ENCODE measurements at regions not wholly inside any gene's neighbourhood (a gene's known extent, or its start where the extent isn't known, plus 50 kb on each side); places are given as distances from the start of the nearest gene placed in this dataset.

DNA sequence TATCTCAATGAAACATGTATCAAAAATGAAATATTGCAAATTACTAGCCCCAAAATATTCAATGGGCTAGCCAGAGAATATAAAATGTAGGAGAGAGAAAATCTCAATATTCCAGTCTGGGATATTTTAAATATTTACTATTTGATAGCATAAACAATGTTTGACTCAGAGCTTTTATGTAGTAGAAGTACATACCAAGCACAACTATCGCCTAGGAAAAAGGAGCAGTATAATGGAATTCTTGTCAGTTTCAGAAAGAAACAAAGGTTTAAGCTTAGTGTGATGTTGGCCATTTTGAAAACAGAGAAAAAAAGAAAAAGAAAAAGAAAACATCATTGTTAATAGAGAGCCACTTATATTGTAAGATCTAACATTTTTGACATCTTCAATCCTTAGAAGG, 1961.9 kb upstream of the CELF4 start:
- TF ChIP-seq CTCF (IDR thresholded peaks at IDR 0.05; ENCODE audit: low read depth, low read length, poor library complexity, severe bottlenecking), result no peak
- TF ChIP-seq EZH2phosphoT487 (IDR thresholded peaks at IDR 0.05; ENCODE audit: borderline replicate concordance, low read length), result no peak

All from DOHH2 (cell line).